ENCODE measurements at regions not wholly inside any gene's neighbourhood (a gene's known extent, or its start where the extent isn't known, plus 50 kb on each side); places are given as distances from the start of the nearest gene placed in this dataset.

GRCh38 chr2:16127276-16127940, 187.1 kb downstream of the MYCN start:
- no peaks in the 10 kb centered on the region for H3K27me3 ChIP-seq (ENCODE audit: insufficient read depth, low read length)
- H3K27ac ChIP-seq (ENCODE audit: low read depth, low read length, poor library complexity, severe bottlenecking) = no peak overlapping the region
- no peak overlapping the region for H3K9ac ChIP-seq (ENCODE audit: low read length)
- H3F3A ChIP-seq (ENCODE audit: insufficient read depth, low read length) = no peaks in the 10 kb centered on the region
- H3K36me3 ChIP-seq (ENCODE audit: insufficient read depth, low read length) = no peaks in the 10 kb centered on the region
- H3K4me1 ChIP-seq (ENCODE audit: insufficient read depth, low read length, severe bottlenecking) = no peaks in the 10 kb centered on the region
- no peak overlapping the region for H3K4me3 ChIP-seq (ENCODE audit: low read depth, low read length, poor library complexity, severe bottlenecking)
- no peak overlapping the region for H3K4me2 ChIP-seq (ENCODE audit: low read length)
- no peaks in the 10 kb centered on the region for H4K20me1 ChIP-seq (ENCODE audit: insufficient read depth, low read length)
- TF ChIP-seq, protein P1, sequence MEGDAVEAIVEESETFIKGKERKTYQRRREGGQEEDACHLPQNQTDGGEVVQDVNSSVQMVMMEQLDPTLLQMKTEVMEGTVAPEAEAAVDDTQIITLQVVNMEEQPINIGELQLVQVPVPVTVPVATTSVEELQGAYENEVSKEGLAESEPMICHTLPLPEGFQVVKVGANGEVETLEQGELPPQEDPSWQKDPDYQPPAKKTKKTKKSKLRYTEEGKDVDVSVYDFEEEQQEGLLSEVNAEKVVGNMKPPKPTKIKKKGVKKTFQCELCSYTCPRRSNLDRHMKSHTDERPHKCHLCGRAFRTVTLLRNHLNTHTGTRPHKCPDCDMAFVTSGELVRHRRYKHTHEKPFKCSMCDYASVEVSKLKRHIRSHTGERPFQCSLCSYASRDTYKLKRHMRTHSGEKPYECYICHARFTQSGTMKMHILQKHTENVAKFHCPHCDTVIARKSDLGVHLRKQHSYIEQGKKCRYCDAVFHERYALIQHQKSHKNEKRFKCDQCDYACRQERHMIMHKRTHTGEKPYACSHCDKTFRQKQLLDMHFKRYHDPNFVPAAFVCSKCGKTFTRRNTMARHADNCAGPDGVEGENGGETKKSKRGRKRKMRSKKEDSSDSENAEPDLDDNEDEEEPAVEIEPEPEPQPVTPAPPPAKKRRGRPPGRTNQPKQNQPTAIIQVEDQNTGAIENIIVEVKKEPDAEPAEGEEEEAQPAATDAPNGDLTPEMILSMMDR (IDR thresholded peaks at IDR 0.05; ENCODE audit: low read length) = no peak
- no peak for TF ChIP-seq EZH2 (IDR thresholded peaks at IDR 0.05; ENCODE audit: borderline replicate concordance, low read length)
- no peaks in the 10 kb centered on the region for H3K9me2 ChIP-seq (ENCODE audit: low read depth, low read length)
- H3K9me3 ChIP-seq (ENCODE audit: low read length) = no peaks in the 10 kb centered on the region
- H2AFZ ChIP-seq (ENCODE audit: low read length) = no peak overlapping the region
- no peaks in the 10 kb centered on the region for H3K79me2 ChIP-seq (ENCODE audit: insufficient read depth, low read length)

DNA sequence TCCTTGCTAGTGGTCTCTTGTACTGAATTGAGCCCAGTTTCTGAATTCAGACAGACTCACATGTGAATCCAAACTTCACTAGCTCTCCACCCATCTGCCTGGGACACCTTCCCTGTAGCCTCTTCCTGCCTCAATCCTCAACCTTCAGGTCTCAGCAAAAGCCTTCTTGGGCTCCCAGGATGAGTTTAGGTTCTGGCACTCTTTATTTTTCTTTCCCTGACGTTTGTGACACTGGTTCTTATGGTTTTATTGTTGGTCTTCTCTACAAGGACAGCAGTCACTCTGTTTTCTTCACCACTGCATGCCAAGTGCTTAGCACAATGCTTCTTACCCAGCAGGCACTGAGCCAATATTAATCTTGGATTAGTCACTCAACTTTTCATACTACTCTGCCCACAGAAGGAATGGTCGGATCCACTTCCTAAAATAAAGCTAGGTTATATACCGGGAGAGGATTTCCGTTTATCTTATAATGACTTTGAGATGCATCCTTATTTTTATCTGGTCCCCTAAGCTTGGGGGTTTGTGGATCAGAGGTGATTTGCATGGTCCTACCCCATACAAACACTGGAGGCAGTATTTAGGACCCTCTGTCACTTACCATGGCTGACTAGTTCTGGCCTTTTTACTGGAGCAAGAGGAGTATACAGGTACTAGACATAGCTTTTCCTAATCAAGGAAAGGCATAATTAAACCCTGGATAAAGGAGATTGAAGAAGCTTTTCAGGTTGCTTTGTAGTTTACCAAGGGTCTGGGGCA, 186.3 kb downstream of the MYCN start:
- no peak overlapping the region for H3K4me3 ChIP-seq (ENCODE audit: low read depth, low read length, poor library complexity, severe bottlenecking)
- no peaks in the 10 kb centered on the region for H3K36me3 ChIP-seq (ENCODE audit: insufficient read depth, low read length)
- no peaks in the 10 kb centered on the region for H3F3A ChIP-seq (ENCODE audit: insufficient read depth, low read length)
- H2AFZ ChIP-seq (ENCODE audit: low read length) = no peak overlapping the region
- H3K9me3 ChIP-seq (ENCODE audit: low read length) = no peaks in the 10 kb centered on the region
- no peaks in the 10 kb centered on the region for H3K4me1 ChIP-seq (ENCODE audit: insufficient read depth, low read length, severe bottlenecking)
- no peaks in the 10 kb centered on the region for H3K9me2 ChIP-seq (ENCODE audit: low read depth, low read length)
- H4K20me1 ChIP-seq (ENCODE audit: insufficient read depth, low read length) = no peaks in the 10 kb centered on the region
- H3K79me2 ChIP-seq (ENCODE audit: insufficient read depth, low read length) = no peaks in the 10 kb centered on the region
- H3K27me3 ChIP-seq (ENCODE audit: insufficient read depth, low read length) = no peaks in the 10 kb centered on the region
- H3K4me2 ChIP-seq (ENCODE audit: low read length) = no peak overlapping the region
- no peak for TF ChIP-seq EZH2 (IDR thresholded peaks at IDR 0.05; ENCODE audit: borderline replicate concordance, low read length)
- TF ChIP-seq, protein P1 (IDR thresholded peaks at IDR 0.05; ENCODE audit: low read length) = no peak
- H3K9ac ChIP-seq (ENCODE audit: low read length) = no peak overlapping the region
- no peak overlapping the region for H3K27ac ChIP-seq (ENCODE audit: low read depth, low read length, poor library complexity, severe bottlenecking)

DNA sequence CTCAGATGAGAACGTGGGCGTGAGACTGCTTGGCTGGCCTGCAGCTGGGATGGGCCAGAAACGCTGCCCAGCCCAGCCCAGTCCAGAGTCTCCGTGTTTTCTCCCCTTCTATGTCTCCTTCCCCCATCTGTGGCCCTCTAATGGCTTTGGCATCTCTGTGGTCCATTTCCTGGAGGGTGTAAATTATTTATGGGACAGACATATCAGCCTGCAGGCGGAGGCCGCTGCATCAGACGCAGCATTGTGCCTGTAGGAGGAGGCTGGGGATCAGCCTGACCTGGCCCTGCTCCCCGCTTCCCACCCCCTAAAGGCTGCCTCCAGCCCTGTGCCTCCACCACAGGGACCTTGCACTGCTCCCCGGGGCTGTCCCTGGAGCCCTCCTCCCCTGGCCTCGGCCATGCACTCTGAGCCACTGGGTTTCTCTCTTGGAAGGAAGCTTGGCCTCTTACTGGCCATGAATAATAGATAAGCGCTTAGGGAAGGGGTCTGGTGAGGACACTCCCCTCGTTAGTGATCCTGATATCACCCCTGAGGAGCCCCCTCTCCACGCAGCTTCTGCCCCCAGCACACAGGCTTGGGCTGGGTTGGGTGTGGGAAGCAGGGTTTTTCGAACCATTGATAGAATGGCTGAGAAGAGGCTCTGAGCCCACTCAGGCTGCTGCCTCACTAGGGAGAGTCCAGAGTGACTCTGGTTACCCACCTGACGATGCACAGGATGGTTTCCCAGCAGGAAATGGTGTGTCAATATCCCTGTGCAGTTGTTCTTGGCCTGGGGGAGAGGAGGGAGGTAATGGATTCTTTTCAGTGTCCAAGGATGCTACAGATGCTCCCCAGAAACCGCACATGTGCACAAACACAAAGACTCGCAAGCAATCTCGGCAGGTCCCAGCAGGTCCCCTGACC, 185.5 kb downstream of the MYCN start:
- Histone ChIP-seq H3K27ac (ENCODE audit: low read depth, low read length, poor library complexity, severe bottlenecking) (no peak overlapping the region), H3K27me3 (ENCODE audit: insufficient read depth, low read length) (no peaks in the 10 kb centered on the region), H3F3A (ENCODE audit: insufficient read depth, low read length) (no peaks in the 10 kb centered on the region), H3K9ac (ENCODE audit: low read length) (no peak overlapping the region), H3K4me3 (ENCODE audit: low read depth, low read length, poor library complexity, severe bottlenecking) (no peak overlapping the region), H3K79me2 (ENCODE audit: insufficient read depth, low read length) (no peaks in the 10 kb centered on the region), H3K4me2 (ENCODE audit: low read length) (no peak overlapping the region), H3K4me1 (ENCODE audit: insufficient read depth, low read length, severe bottlenecking) (no peaks in the 10 kb centered on the region), H3K9me3 (ENCODE audit: low read length) (no peaks in the 10 kb centered on the region), H4K20me1 (ENCODE audit: insufficient read depth, low read length) (no peaks in the 10 kb centered on the region), H3K36me3 (ENCODE audit: insufficient read depth, low read length) (no peaks in the 10 kb centered on the region), H2AFZ (ENCODE audit: low read length) (no peak overlapping the region), H3K9me2 (ENCODE audit: low read depth, low read length) (no peaks in the 10 kb centered on the region)
- no peak for TF ChIP-seq EZH2 (IDR thresholded peaks at IDR 0.05; ENCODE audit: borderline replicate concordance, low read length)
- TF ChIP-seq, protein P1 (IDR thresholded peaks at IDR 0.05; ENCODE audit: low read length) = no peak
